DND-41 (cell line): ENCODE measurements at regions not wholly inside any gene's neighbourhood (a gene's known extent, or its start where the extent isn't known, plus 50 kb on each side); places are given as distances from the start of the nearest gene placed in this dataset.

ENCODE experiments used
- ATAC-seq: fragments of 200-7000 bp; cut with Tn5 transposase; 3 replicates; pipeline ENCODE4 v1.9.1; 2021; ENCODE audit warnings: low read depth; ENCODE audit not compliant: insufficient read depth
- DNase-seq: peaks from one replicate; pipeline ENCODE4 v3.0.0-alpha.2; 2020
- H2AFZ ChIP-seq: 2 replicates; pipeline ENCODE4 v1.6.0; 2012; ENCODE audit warnings: low read depth, low read length
- H3K27ac ChIP-seq: 2 replicates; pipeline ENCODE4 v1.5.1; 2012; ENCODE audit warnings: low read length, inconsistent platforms
- H3K27me3 ChIP-seq: fragments of 200-600 bp; sonication (generic); 2 replicates; pipeline ENCODE4 v1.6.0; 2012; ENCODE audit warnings: low read length, mild to moderate bottlenecking, inconsistent platforms; ENCODE audit not compliant: insufficient read depth, poor library complexity
- H3K36me3 ChIP-seq: 2 replicates; pipeline ENCODE4 v1.5.1; 2012; ENCODE audit warnings: low read length, inconsistent platforms; ENCODE audit not compliant: insufficient read depth
- H3K4me1 ChIP-seq: 2 replicates; pipeline ENCODE4 v1.5.1; 2012; ENCODE audit warnings: mild to moderate bottlenecking, low read length; ENCODE audit not compliant: insufficient read depth
- H3K4me2 ChIP-seq: 2 replicates; pipeline ENCODE4 v1.6.0; 2012; ENCODE audit warnings: mild to moderate bottlenecking, moderate library complexity, low read length, inconsistent platforms; ENCODE audit not compliant: insufficient read depth
- H3K4me3 ChIP-seq, 2 experiments: fragments of 200-600 bp in 1 of 2; shearing (Covaris generic) in 1 of 2; 2 replicates each; pipeline ENCODE4 v1.5.1; 2012 to 2016; ENCODE audit warnings: inconsistent platforms in 2 of 2, low read length in 2 of 2, mild to moderate bottlenecking in 2 of 2, low read depth in 1 of 2, moderate library complexity in 1 of 2
- H3K79me2 ChIP-seq: 2 replicates; pipeline ENCODE4 v1.6.0; 2012; ENCODE audit warnings: low read length, inconsistent platforms; ENCODE audit not compliant: insufficient read depth
- H3K9ac ChIP-seq: 2 replicates; pipeline ENCODE4 v1.6.0; 2012; ENCODE audit warnings: low read depth, mild to moderate bottlenecking, inconsistent platforms, low read length, moderate library complexity
- H3K9me3 ChIP-seq: 2 replicates; pipeline ENCODE4 v1.5.1; 2012; ENCODE audit warnings: low read length, moderate library complexity, mild to moderate bottlenecking, inconsistent platforms; ENCODE audit not compliant: insufficient read depth, severe bottlenecking
- H4K20me1 ChIP-seq: 2 replicates; pipeline ENCODE4 v1.6.0; 2012; ENCODE audit warnings: low read length; ENCODE audit not compliant: insufficient read depth
- CTCF ChIP-seq: IDR thresholded peaks from 2 replicates; pipeline ENCODE4 v1.5.1; 2012; ENCODE audit warnings: borderline replicate concordance, low read length, moderate library complexity, mild to moderate bottlenecking; ENCODE audit not compliant: poor library complexity, severe bottlenecking; ENCODE audit errors: extremely low read depth
- EZH2 ChIP-seq: IDR thresholded peaks from 3 replicates; pipeline ENCODE4 v1.6.1; 2012; ENCODE audit warnings: borderline replicate concordance, low read depth, mild to moderate bottlenecking, moderate library complexity, low read length, inconsistent platforms; ENCODE audit not compliant: severe bottlenecking

- Histone ChIP-seq H2AFZ (no peak overlapping the region), H3K36me3 (no peaks in the 10 kb centered on the region), H3K4me1 (no peaks in the 10 kb centered on the region), H3K9me3 (no peaks in the 10 kb centered on the region), H3K79me2 (no peaks in the 10 kb centered on the region), H4K20me1 (no peaks in the 10 kb centered on the region), H3K4me3 (no peak overlapping the region), H3K9ac (no peak overlapping the region), H3K4me2 (no peak overlapping the region), H3K27ac (no peak overlapping the region), H3K27me3 (peaks cover 10% of the 10 kb centered on the region)
- no peak for ATAC-seq
- TF ChIP-seq CTCF (no peak), EZH2 (no peak)
- DNase-seq: no peak
Observed at GRCh38 chr10:77689339-77689738, 51.7 kb upstream of the KCNMA1 start.

DNA sequence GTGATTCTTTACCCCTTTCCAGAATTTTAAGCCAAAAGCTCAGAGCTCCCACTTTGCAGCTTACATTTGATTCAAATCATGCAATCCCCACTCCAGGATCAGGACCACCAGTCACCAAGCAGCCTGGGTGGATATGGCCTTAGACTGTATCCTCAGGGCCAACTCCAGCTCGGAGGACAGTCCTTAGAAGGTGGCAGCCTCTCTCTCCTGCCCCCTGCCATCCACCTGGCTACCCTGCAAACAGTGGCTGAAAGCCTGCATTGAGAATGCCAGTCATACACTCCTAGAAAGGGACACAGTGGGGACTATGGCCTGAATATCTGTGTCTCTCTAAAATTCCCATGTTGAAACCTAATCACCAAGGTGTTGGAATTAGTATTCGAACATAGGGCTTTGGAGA is 50.0 kb upstream of the KCNMA1 start:
- H3K79me2 ChIP-seq: no peaks in the 10 kb centered on the region
- H3K27me3 ChIP-seq: peaks cover 6% of the 10 kb centered on the region
- DNase-seq (no peak), ATAC-seq (no peak)
- no peak overlapping the region for H3K9ac ChIP-seq
- H3K9me3 ChIP-seq: no peaks in the 10 kb centered on the region
- H2AFZ ChIP-seq: no peak overlapping the region
- no peaks in the 10 kb centered on the region for H3K4me1 ChIP-seq
- H3K4me2 ChIP-seq: no peak overlapping the region
- H4K20me1 ChIP-seq: no peaks in the 10 kb centered on the region
- H3K36me3 ChIP-seq: no peaks in the 10 kb centered on the region
- no peak overlapping the region for H3K4me3 ChIP-seq
- H3K27ac ChIP-seq: no peak overlapping the region
- TF ChIP-seq CTCF (no peak), EZH2 (no peak)
